ENCODE measurements at regions not wholly inside any gene's neighbourhood (a gene's known extent, or its start where the extent isn't known, plus 50 kb on each side); places are given as distances from the start of the nearest gene placed in this dataset.

GRCh38 chr4:11286533-11286932, 142.2 kb downstream of the HS3ST1 start:
- H3K4me3 ChIP-seq (ENCODE audit: low read depth, low read length) = no peak overlapping the region
- no peak for DNase-seq (ENCODE audit: low read depth)
- TF ChIP-seq, protein P1, sequence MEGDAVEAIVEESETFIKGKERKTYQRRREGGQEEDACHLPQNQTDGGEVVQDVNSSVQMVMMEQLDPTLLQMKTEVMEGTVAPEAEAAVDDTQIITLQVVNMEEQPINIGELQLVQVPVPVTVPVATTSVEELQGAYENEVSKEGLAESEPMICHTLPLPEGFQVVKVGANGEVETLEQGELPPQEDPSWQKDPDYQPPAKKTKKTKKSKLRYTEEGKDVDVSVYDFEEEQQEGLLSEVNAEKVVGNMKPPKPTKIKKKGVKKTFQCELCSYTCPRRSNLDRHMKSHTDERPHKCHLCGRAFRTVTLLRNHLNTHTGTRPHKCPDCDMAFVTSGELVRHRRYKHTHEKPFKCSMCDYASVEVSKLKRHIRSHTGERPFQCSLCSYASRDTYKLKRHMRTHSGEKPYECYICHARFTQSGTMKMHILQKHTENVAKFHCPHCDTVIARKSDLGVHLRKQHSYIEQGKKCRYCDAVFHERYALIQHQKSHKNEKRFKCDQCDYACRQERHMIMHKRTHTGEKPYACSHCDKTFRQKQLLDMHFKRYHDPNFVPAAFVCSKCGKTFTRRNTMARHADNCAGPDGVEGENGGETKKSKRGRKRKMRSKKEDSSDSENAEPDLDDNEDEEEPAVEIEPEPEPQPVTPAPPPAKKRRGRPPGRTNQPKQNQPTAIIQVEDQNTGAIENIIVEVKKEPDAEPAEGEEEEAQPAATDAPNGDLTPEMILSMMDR (IDR thresholded peaks at IDR 0.05; ENCODE audit: insufficient read depth, low read depth, low read length) = no peak

- TF ChIP-seq, protein P1 (IDR thresholded peaks at IDR 0.05; ENCODE audit: insufficient read depth, low read depth, low read length) = no peak
- H3K4me3 ChIP-seq (ENCODE audit: low read depth, low read length) = no peak overlapping the region
- DNase-seq (ENCODE audit: low read depth) = no peak
Measured at GRCh38 chr4:11281720-11282119, 147.0 kb downstream of the HS3ST1 start.

- no peak for DNase-seq (ENCODE audit: low read depth)
- TF ChIP-seq, protein P1 (IDR thresholded peaks at IDR 0.05; ENCODE audit: insufficient read depth, low read depth, low read length) = no peak
Measured at GRCh38 chr4:11271263-11271662, 157.4 kb downstream of the HS3ST1 start.

GRCh38 chr4:11268149-11268548, 160.5 kb downstream of the HS3ST1 start:
- TF ChIP-seq, protein P1 (IDR thresholded peaks at IDR 0.05; ENCODE audit: insufficient read depth, low read depth, low read length) = no peak
- no peak overlapping the region for H3K4me3 ChIP-seq (ENCODE audit: low read depth, low read length)
- DNase-seq (ENCODE audit: low read depth) = no peak

More at GRCh38 chr4:11271263-11271662, 157.4 kb downstream of the HS3ST1 start:
- H3K4me3 ChIP-seq (ENCODE audit: low read depth, low read length) = no peak overlapping the region

DNA sequence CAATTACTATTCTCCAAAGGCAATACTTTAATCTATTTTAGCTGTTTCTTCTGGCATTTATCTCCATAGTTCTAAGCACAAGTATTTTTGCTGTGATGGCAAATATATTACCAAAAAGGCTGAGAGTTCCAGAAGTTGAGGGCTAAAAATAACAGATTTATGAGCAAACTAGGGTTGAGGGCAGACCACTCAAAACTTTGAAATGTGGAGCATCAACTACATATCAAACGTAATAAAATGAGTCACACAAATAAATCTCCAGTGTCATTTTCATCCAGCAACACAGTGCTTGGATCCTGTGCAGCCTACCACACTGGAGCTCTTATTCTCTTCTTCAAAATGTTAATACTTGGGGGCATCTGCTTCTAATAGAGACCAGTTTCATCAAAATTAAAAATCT, 163.9 kb downstream of the HS3ST1 start:
- DNase-seq (ENCODE audit: low read depth) = no peak
- no peak overlapping the region for H3K4me3 ChIP-seq (ENCODE audit: low read depth, low read length)
- TF ChIP-seq, protein P1 (IDR thresholded peaks at IDR 0.05; ENCODE audit: insufficient read depth, low read depth, low read length) = no peak

GRCh38 chr4:11264346-11264745, 164.3 kb downstream of the HS3ST1 start:
- no peak for DNase-seq (ENCODE audit: low read depth)
- TF ChIP-seq, protein P1 (IDR thresholded peaks at IDR 0.05; ENCODE audit: insufficient read depth, low read depth, low read length) = no peak
- H3K4me3 ChIP-seq (ENCODE audit: low read depth, low read length) = no peak overlapping the region

DNA sequence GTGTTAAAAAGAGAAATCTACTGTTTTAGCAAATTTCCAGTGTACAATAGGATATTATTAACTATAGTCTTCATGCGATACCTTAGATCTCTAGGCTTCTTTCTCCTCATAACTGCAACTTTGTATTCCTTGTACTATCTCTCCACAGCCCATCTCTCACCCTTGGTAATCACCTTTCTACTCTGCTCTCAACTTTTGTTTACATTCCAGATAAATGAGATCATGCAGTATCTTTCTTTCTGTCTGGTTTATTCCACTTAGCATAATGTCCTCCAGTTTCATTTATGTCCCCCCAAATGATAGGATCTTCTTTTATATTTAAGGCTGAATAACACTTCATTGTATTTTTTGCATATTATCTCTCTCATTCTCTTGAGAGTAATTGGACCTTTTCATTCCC, 165.5 kb downstream of the HS3ST1 start:
- TF ChIP-seq, protein P1 (IDR thresholded peaks at IDR 0.05; ENCODE audit: insufficient read depth, low read depth, low read length) = no peak
- DNase-seq (ENCODE audit: low read depth) = no peak
- H3K4me3 ChIP-seq (ENCODE audit: low read depth, low read length) = no peak overlapping the region
